Lower leg skin (tissue), 3 donors: ENCODE measurements at regions not wholly inside any gene's neighbourhood (a gene's known extent, or its start where the extent isn't known, plus 50 kb on each side); places are given as distances from the start of the nearest gene placed in this dataset.

Experiments used
- POLR2A ChIP-seq, 2 donors: fragments of 450-650 bp; IDR thresholded peaks; one replicate each; pipeline ENCODE4 v1.6.1; 2016 to 2017; ENCODE audit warnings: antibody characterized with exemption in 2 of 2, mild to moderate bottlenecking in 1 of 2, moderate library complexity in 1 of 2
- TF ChIP-seq, protein P1 (sequence below), 3 donors: fragments of 450-650 bp; IDR thresholded peaks; one replicate each; pipeline ENCODE4 v1.5.1; 2016; ENCODE audit warnings: antibody characterized with exemption in 3 of 3, mild to moderate bottlenecking in 3 of 3, moderate library complexity in 2 of 3

DNA sequence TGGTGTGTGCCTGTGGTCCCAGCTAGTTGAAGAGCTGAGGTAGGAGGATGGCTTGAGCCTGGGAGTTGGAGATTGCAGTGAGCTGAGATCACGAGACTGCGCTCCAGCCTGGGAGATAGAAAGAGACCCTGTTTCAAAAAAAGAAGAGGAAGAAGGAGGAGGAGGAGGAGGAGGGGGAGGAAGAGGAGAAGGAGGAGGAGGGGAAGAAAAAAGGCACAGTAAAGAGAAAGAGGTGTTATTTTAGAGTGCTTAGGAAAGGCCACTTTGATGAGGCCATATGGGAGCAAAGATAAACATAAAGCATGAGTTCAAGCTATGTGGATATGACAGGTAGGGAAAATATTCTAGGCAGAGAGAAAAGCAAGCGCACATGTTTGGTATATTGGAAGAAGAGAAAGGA, 154.1 kb upstream of the BTG1 start:
- TF ChIP-seq, protein P1, sequence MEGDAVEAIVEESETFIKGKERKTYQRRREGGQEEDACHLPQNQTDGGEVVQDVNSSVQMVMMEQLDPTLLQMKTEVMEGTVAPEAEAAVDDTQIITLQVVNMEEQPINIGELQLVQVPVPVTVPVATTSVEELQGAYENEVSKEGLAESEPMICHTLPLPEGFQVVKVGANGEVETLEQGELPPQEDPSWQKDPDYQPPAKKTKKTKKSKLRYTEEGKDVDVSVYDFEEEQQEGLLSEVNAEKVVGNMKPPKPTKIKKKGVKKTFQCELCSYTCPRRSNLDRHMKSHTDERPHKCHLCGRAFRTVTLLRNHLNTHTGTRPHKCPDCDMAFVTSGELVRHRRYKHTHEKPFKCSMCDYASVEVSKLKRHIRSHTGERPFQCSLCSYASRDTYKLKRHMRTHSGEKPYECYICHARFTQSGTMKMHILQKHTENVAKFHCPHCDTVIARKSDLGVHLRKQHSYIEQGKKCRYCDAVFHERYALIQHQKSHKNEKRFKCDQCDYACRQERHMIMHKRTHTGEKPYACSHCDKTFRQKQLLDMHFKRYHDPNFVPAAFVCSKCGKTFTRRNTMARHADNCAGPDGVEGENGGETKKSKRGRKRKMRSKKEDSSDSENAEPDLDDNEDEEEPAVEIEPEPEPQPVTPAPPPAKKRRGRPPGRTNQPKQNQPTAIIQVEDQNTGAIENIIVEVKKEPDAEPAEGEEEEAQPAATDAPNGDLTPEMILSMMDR (IDR thresholded peaks at IDR 0.05): no peak
- no peak for TF ChIP-seq POLR2A (IDR thresholded peaks at IDR 0.05)
